Liver (tissue), 7 donors: ENCODE measurements at regions not wholly inside any gene's neighbourhood (a gene's known extent, or its start where the extent isn't known, plus 50 kb on each side); places are given as distances from the start of the nearest gene placed in this dataset.

Experiments used
- DNase-seq: peaks from one replicate; pipeline ENCODE4 v3.0.0-alpha.2; 2017; ENCODE audit warnings: low spot score
- H3K27ac ChIP-seq, 2 donors: one replicate each; pipeline ENCODE4 v1.7.0; 2013; ENCODE audit warnings: inconsistent platforms in 2 of 2, low read length in 2 of 2, control low read depth in 1 of 2, low read depth in 1 of 2, mild to moderate bottlenecking in 1 of 2
- H3K27me3 ChIP-seq, 4 donors: one replicate each; pipeline versions ENCODE4 v1.6.1 to v1.7.0; 2013; ENCODE audit warnings: low read length in 3 of 4, inconsistent platforms in 1 of 4, mild to moderate bottlenecking in 1 of 4, moderate library complexity in 1 of 4; ENCODE audit not compliant: control insufficient read depth in 4 of 4, insufficient read depth in 4 of 4
- H3K36me3 ChIP-seq, 4 donors: one replicate each; pipeline versions ENCODE4 v1.6.1 to v1.7.0; 2013; ENCODE audit warnings: low read length in 3 of 4, mild to moderate bottlenecking in 3 of 4, low read depth in 1 of 4, moderate library complexity in 1 of 4; ENCODE audit not compliant: control insufficient read depth in 4 of 4, insufficient read depth in 3 of 4
- H3K4me1 ChIP-seq, 4 donors: one replicate each; pipeline versions ENCODE4 v1.6.1 to v1.7.0; 2013; ENCODE audit warnings: low read length in 3 of 4, mild to moderate bottlenecking in 3 of 4, moderate library complexity in 1 of 4; ENCODE audit not compliant: control insufficient read depth in 4 of 4, insufficient read depth in 4 of 4
- H3K4me3 ChIP-seq, 3 donors: one replicate each; pipeline versions ENCODE4 v1.6.1 to v1.7.0; 2013; ENCODE audit warnings: low read length in 3 of 3, control low read depth in 1 of 3, low read depth in 1 of 3, mild to moderate bottlenecking in 1 of 3
- H3K9ac ChIP-seq, 2 donors: one replicate each; pipeline ENCODE4 v1.7.0; 2013; ENCODE audit warnings: low read length in 2 of 2, mild to moderate bottlenecking in 2 of 2, moderate library complexity in 2 of 2, control low read depth in 1 of 2, low read depth in 1 of 2
- H3K9me3 ChIP-seq, 4 donors: one replicate each; pipeline versions ENCODE4 v1.6.1 to v1.7.0; 2013; ENCODE audit warnings: low read length in 3 of 4; ENCODE audit not compliant: control insufficient read depth in 4 of 4
- FOXA1 ChIP-seq: IDR thresholded peaks from 2 replicates; pipeline ENCODE4 v1.6.1; 2016; ENCODE audit warnings: antibody characterized with exemption
- FOXA2 ChIP-seq: IDR thresholded peaks from 2 replicates; pipeline ENCODE4 v1.6.1; 2016; ENCODE audit warnings: antibody characterized with exemption
- GABPA ChIP-seq, 2 donors: IDR thresholded peaks in 1 of 2; conservative IDR thresholded peaks in 1 of 2; 2 replicates each; pipeline ENCODE4 v1.6.1; 2016; ENCODE audit warnings: antibody characterized with exemption in 2 of 2, mild to moderate bottlenecking in 1 of 2, moderate library complexity in 1 of 2
- HNF4A ChIP-seq, 2 donors: conservative IDR thresholded peaks; 2 replicates each; pipeline ENCODE4 v1.6.1; 2016; ENCODE audit warnings: antibody characterized with exemption in 2 of 2, mild to moderate bottlenecking in 2 of 2
- JUND ChIP-seq, 2 donors: IDR thresholded peaks; 2 replicates each; pipeline ENCODE4 v1.6.1; 2016; ENCODE audit warnings: antibody characterized with exemption in 2 of 2
- NR2F2 ChIP-seq: IDR thresholded peaks from 2 replicates; pipeline ENCODE4 v1.6.1; 2016; ENCODE audit warnings: antibody characterized with exemption
- RAD21 ChIP-seq, 2 donors: IDR thresholded peaks; 2 replicates each; pipeline ENCODE4 v1.6.1; 2016; ENCODE audit warnings: antibody characterized with exemption in 2 of 2, mild to moderate bottlenecking in 2 of 2
- RXRA ChIP-seq, 2 donors: IDR thresholded peaks; 2 replicates each; pipeline ENCODE4 v1.6.1; 2017 to 2018; ENCODE audit warnings: antibody characterized with exemption in 2 of 2, mild to moderate bottlenecking in 1 of 2
- SP1 ChIP-seq: IDR thresholded peaks from 2 replicates; pipeline ENCODE4 v1.6.1; 2018; ENCODE audit warnings: antibody characterized with exemption, mild to moderate bottlenecking
- TAF1 ChIP-seq: conservative IDR thresholded peaks from 2 replicates; pipeline ENCODE4 v1.6.1; 2016; ENCODE audit warnings: antibody characterized with exemption, mild to moderate bottlenecking
- YY1 ChIP-seq: IDR thresholded peaks from 2 replicates; pipeline ENCODE4 v1.6.1; 2016; ENCODE audit warnings: antibody characterized with exemption, mild to moderate bottlenecking
- WGBS: extraction: QIAGEN DNeasy Blood & Tissue Kit; methylation state at CpG from one replicate; pipeline ENCODE4 v1.1.7; 2013; 5-methylcytosine and 5-hydroxymethylcytosine counted together
- TF ChIP-seq, protein P1 (sequence below): IDR thresholded peaks from 2 replicates; pipeline ENCODE4 v1.6.1; 2016; ENCODE audit warnings: antibody characterized with exemption
- TF ChIP-seq, protein P2 (sequence below): IDR thresholded peaks from 2 replicates; pipeline ENCODE4 v1.6.1; 2016; ENCODE audit warnings: antibody characterized with exemption
- TF ChIP-seq, protein P3 (sequence below): IDR thresholded peaks from 2 replicates; pipeline ENCODE4 v1.6.1; 2016; ENCODE audit warnings: antibody characterized with exemption, mild to moderate bottlenecking
- donor health status: healthy.
- donor health status: healthy.
- donor health status: healthy.
- donor health status: healthy.

DNA sequence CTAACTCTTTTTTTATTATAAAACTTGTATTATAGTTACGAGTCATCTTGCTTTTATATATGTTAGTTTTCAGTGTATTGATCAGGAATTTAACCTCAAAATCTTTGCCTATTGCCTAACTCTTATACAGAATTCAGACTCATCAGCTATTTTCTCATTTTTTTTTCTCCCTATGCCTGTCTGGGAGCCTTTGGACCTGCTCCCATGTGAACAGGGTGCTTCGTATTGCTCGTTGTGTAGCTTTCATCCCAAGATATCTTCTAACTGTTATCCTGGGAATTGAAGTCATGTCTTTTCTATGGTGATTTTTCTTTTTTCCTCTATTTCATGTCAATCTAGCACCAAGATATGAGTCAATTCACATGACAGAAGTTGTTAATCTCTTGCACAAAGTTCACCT is 814.0 kb downstream of the SLC4A3 start:
- DNase-seq, result no peak
- no peak overlapping the region for H3K27ac ChIP-seq
- WGBS, result 40% methylated on average over 3 of the region's 3 CpGs

DNA sequence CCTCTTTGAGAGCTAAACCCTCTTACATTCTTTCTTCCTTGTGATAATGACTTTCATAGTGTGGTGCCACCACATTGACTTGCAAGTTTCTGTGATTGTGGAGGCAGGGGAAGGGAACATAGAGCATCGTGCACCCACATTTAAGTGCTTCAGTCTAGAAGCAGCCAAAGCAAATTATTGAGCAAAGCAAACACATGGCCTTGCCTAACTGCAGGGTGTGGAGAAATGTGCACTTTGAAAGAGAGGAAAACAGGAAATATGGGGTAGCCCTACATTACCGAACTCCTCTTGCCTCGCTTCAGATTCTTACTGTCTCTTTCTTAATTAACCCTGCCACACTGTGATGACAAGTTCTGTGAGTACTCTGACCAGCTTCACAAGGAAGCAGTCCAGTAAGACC is 814.6 kb downstream of the SLC4A3 start:
- peaks cover 3 to 22% (median 16%) of the 10 kb centered on the region in 4 donors for H3K4me1 ChIP-seq
- H3K9me3 ChIP-seq, result no peaks in the 10 kb centered on the region
- no peak overlapping the region for H3K4me3 ChIP-seq
- H3K27me3 ChIP-seq, result no peaks in the 10 kb centered on the region
- no peak for DNase-seq
- no peaks in the 10 kb centered on the region for H3K36me3 ChIP-seq
- H3K9ac ChIP-seq, result no peak overlapping the region
- TF ChIP-seq, protein P1, sequence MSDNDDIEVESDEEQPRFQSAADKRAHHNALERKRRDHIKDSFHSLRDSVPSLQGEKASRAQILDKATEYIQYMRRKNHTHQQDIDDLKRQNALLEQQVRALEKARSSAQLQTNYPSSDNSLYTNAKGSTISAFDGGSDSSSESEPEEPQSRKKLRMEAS, result peak; percentile 98
- TF ChIP-seq GABPA (IDR thresholded peaks at IDR 0.05 in 1 of 2, conservative IDR thresholded peaks at IDR 0.05 in 1 of 2), result peak in 1 of 2 donors; percentile 34
- TF ChIP-seq, protein P2, sequence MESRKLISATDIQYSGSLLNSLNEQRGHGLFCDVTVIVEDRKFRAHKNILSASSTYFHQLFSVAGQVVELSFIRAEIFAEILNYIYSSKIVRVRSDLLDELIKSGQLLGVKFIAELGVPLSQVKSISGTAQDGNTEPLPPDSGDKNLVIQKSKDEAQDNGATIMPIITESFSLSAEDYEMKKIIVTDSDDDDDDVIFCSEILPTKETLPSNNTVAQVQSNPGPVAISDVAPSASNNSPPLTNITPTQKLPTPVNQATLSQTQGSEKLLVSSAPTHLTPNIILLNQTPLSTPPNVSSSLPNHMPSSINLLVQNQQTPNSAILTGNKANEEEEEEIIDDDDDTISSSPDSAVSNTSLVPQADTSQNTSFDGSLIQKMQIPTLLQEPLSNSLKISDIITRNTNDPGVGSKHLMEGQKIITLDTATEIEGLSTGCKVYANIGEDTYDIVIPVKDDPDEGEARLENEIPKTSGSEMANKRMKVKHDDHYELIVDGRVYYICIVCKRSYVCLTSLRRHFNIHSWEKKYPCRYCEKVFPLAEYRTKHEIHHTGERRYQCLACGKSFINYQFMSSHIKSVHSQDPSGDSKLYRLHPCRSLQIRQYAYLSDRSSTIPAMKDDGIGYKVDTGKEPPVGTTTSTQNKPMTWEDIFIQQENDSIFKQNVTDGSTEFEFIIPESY, result no peak
- TF ChIP-seq FOXA2, result peak; percentile 38
- TF ChIP-seq RAD21 (IDR thresholded peaks at IDR 0.05), result peak in 1 of 2 donors; percentile 43
- TF ChIP-seq YY1, result peak; percentile 69
- peak in 1 of 2 donors; percentile 34 for TF ChIP-seq JUND (IDR thresholded peaks at IDR 0.05)
- TF ChIP-seq RXRA (IDR thresholded peaks at IDR 0.05), result peak in 1 of 2 donors; percentile 60
- TF ChIP-seq HNF4A (conservative IDR thresholded peaks at IDR 0.05), result peak in 1 of 2 donors; percentile 77
- TF ChIP-seq NR2F2, result no peak
- H3K27ac ChIP-seq, result peak overlapping the region; percentile 25 to 76
- WGBS, result 30% methylated on average over 3 of the region's 3 CpGs

More for the DNA sequence above, 814.0 kb downstream of the SLC4A3 start:
- no peak for TF ChIP-seq FOXA1
- TF ChIP-seq, protein P2, result no peak
- TF ChIP-seq RXRA (IDR thresholded peaks at IDR 0.05), result no peak
- TF ChIP-seq HNF4A (conservative IDR thresholded peaks at IDR 0.05), result no peak
- TF ChIP-seq RAD21 (IDR thresholded peaks at IDR 0.05), result no peak
- TF ChIP-seq, protein P3, sequence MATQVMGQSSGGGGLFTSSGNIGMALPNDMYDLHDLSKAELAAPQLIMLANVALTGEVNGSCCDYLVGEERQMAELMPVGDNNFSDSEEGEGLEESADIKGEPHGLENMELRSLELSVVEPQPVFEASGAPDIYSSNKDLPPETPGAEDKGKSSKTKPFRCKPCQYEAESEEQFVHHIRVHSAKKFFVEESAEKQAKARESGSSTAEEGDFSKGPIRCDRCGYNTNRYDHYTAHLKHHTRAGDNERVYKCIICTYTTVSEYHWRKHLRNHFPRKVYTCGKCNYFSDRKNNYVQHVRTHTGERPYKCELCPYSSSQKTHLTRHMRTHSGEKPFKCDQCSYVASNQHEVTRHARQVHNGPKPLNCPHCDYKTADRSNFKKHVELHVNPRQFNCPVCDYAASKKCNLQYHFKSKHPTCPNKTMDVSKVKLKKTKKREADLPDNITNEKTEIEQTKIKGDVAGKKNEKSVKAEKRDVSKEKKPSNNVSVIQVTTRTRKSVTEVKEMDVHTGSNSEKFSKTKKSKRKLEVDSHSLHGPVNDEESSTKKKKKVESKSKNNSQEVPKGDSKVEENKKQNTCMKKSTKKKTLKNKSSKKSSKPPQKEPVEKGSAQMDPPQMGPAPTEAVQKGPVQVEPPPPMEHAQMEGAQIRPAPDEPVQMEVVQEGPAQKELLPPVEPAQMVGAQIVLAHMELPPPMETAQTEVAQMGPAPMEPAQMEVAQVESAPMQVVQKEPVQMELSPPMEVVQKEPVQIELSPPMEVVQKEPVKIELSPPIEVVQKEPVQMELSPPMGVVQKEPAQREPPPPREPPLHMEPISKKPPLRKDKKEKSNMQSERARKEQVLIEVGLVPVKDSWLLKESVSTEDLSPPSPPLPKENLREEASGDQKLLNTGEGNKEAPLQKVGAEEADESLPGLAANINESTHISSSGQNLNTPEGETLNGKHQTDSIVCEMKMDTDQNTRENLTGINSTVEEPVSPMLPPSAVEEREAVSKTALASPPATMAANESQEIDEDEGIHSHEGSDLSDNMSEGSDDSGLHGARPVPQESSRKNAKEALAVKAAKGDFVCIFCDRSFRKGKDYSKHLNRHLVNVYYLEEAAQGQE, result no peak
- TF ChIP-seq NR2F2, result no peak
- no peak for TF ChIP-seq SP1
- no peak for TF ChIP-seq TAF1
- Histone ChIP-seq H3K36me3 (no peaks in the 10 kb centered on the region), H3K4me1 (peaks cover 3 to 22% (median 16%) of the 10 kb centered on the region in 4 donors), H3K4me3 (no peak overlapping the region), H3K9ac (no peak overlapping the region), H3K9me3 (no peaks in the 10 kb centered on the region), H3K27me3 (no peaks in the 10 kb centered on the region)
